Fibroblast of upper back skin (primary cell): ENCODE measurements at regions not wholly inside any gene's neighbourhood (a gene's known extent, or its start where the extent isn't known, plus 50 kb on each side); places are given as distances from the start of the nearest gene placed in this dataset.
"Not testable (repeated sequence)": the region's sequence is repeated elsewhere in the genome, so short reads cannot be mapped to it uniquely, and the experiment has no call there.

ENCODE experiments used
- DNase-seq: peaks from one replicate; pipeline ENCODE4 v3.0.0-alpha.2; 2013

- no peak for DNase-seq
Measured at GRCh38 chr1:14421295-14421976, 177.0 kb upstream of the KAZN start.

GRCh38 chr1:14421977-14422609 lies 176.4 kb upstream of the KAZN start:
- no peak for DNase-seq

- no peak for DNase-seq
Measured at GRCh38 chr1:14424325-14425002, 174.0 kb upstream of the KAZN start.

- no peak for DNase-seq
Measured at GRCh38 chr1:14426854-14427253, 171.6 kb upstream of the KAZN start.

GRCh38 chr1:14429577-14429976 lies 168.9 kb upstream of the KAZN start:
- no peak for DNase-seq

- not testable (repeated sequence) for DNase-seq
Measured at GRCh38 chr1:14432728-14433127, 165.8 kb upstream of the KAZN start.

- no peak for DNase-seq
Measured at GRCh38 chr1:14435368-14436023, 163.0 kb upstream of the KAZN start.

GRCh38 chr1:14437417-14437918 lies 161.0 kb upstream of the KAZN start:
- DNase-seq: no peak

- no peak for DNase-seq
Measured at GRCh38 chr1:14438127-14438769, 160.2 kb upstream of the KAZN start.

GRCh38 chr1:14439015-14439414 lies 159.5 kb upstream of the KAZN start:
- DNase-seq: no peak

- DNase-seq: no peak
Measured at GRCh38 chr1:14440166-14440565, 158.3 kb upstream of the KAZN start.

- DNase-seq: no peak
Measured at GRCh38 chr1:14440731-14441130, 157.8 kb upstream of the KAZN start.

GRCh38 chr1:14441302-14441741 lies 157.2 kb upstream of the KAZN start:
- DNase-seq: peak; percentile 88

- no peak for DNase-seq
Measured at GRCh38 chr1:14442669-14443068, 155.8 kb upstream of the KAZN start.

GRCh38 chr1:14443164-14443787 lies 155.2 kb upstream of the KAZN start:
- peak; percentile 52 for DNase-seq

- no peak for DNase-seq
Measured at GRCh38 chr1:14451217-14451616, 147.3 kb upstream of the KAZN start.

- DNase-seq: no peak
Measured at GRCh38 chr1:14452551-14452950, 145.9 kb upstream of the KAZN start.

GRCh38 chr1:14460173-14460572 lies 138.3 kb upstream of the KAZN start:
- no peak for DNase-seq

GRCh38 chr1:14462851-14463250 lies 135.6 kb upstream of the KAZN start:
- no peak for DNase-seq

- no peak for DNase-seq
Measured at GRCh38 chr1:14466006-14466405, 132.5 kb upstream of the KAZN start.

- no peak for DNase-seq
Measured at GRCh38 chr1:14467112-14467511, 131.4 kb upstream of the KAZN start.

GRCh38 chr1:14468751-14469150 lies 129.7 kb upstream of the KAZN start:
- DNase-seq: no peak
